NCI-H460 (cell line): ENCODE measurements at regions not wholly inside any gene's neighbourhood (a gene's known extent, or its start where the extent isn't known, plus 50 kb on each side); places are given as distances from the start of the nearest gene placed in this dataset.
"Not testable (repeated sequence)": the region's sequence is repeated elsewhere in the genome, so short reads cannot be mapped to it uniquely, and the experiment has no call there.

Experiments used
- DNase-seq: peaks from one replicate; pipeline ENCODE4 v3.0.0-alpha.2; 2016; ENCODE audit warnings: low read depth; ENCODE audit errors: extremely low read depth

- no peak for DNase-seq
Measured at GRCh38 chr18:38651736-38652135, 1086.1 kb upstream of the CELF4 start.

- DNase-seq, result no peak
Measured at GRCh38 chr18:38648179-38648578, 1082.6 kb upstream of the CELF4 start.

- DNase-seq, result no peak
Measured at GRCh38 chr18:38646296-38646695, 1080.7 kb upstream of the CELF4 start.

- DNase-seq, result no peak
Measured at GRCh38 chr18:38644875-38645641, 1079.5 kb upstream of the CELF4 start.

GRCh38 chr18:38642711-38643110, 1077.1 kb upstream of the CELF4 start:
- no peak for DNase-seq

GRCh38 chr18:38639700-38640099, 1074.1 kb upstream of the CELF4 start:
- DNase-seq, result not testable (repeated sequence)

GRCh38 chr18:38635709-38636430, 1070.3 kb upstream of the CELF4 start:
- no peak for DNase-seq

GRCh38 chr18:38634117-38634516, 1068.5 kb upstream of the CELF4 start:
- DNase-seq, result no peak

- no peak for DNase-seq
Measured at GRCh38 chr18:38633333-38633732, 1067.7 kb upstream of the CELF4 start.

GRCh38 chr18:38619129-38619528, 1053.5 kb upstream of the CELF4 start:
- no peak for DNase-seq

- DNase-seq, result no peak
Measured at GRCh38 chr18:38616306-38616705, 1050.7 kb upstream of the CELF4 start.

- no peak for DNase-seq
Measured at GRCh38 chr18:38612904-38613303, 1047.3 kb upstream of the CELF4 start.

GRCh38 chr18:38611036-38611964, 1045.7 kb upstream of the CELF4 start:
- DNase-seq, result no peak

- DNase-seq, result no peak
Measured at GRCh38 chr18:38606841-38607240, 1041.2 kb upstream of the CELF4 start.

- no peak for DNase-seq
Measured at GRCh38 chr18:38602341-38602740, 1036.7 kb upstream of the CELF4 start.

GRCh38 chr18:38587571-38587970, 1022.0 kb upstream of the CELF4 start:
- no peak for DNase-seq

GRCh38 chr18:38586327-38586726, 1020.7 kb upstream of the CELF4 start:
- no peak for DNase-seq

GRCh38 chr18:38579764-38580163, 1014.2 kb upstream of the CELF4 start:
- no peak for DNase-seq

- no peak for DNase-seq
Measured at GRCh38 chr18:38576916-38577315, 1011.3 kb upstream of the CELF4 start.

GRCh38 chr18:38576349-38576748, 1010.8 kb upstream of the CELF4 start:
- no peak for DNase-seq

GRCh38 chr18:38575648-38576047, 1010.0 kb upstream of the CELF4 start:
- DNase-seq, result no peak
